ENCODE measurements at regions not wholly inside any gene's neighbourhood (a gene's known extent, or its start where the extent isn't known, plus 50 kb on each side); places are given as distances from the start of the nearest gene placed in this dataset.
"Not testable (repeated sequence)": the region's sequence is repeated elsewhere in the genome, so short reads cannot be mapped to it uniquely, and the experiment has no call there.

- no peak overlapping the region for H3K27ac ChIP-seq
- no peak overlapping the region for H3K4me3 ChIP-seq
- no peaks in the 10 kb centered on the region for H3K4me1 ChIP-seq (ENCODE audit: control insufficient read depth in 1 of 2, low read depth in 2 of 2)
- no peaks in the 10 kb centered on the region for H3K36me3 ChIP-seq
- H3K9me3 ChIP-seq: no peaks in the 10 kb centered on the region
- no peak for DNase-seq (ENCODE audit: low spot score)
- ATAC-seq (ENCODE audit: insufficient number of reproducible peaks, low FRiP score, low read depth): no peak
- TF ChIP-seq, protein P1, sequence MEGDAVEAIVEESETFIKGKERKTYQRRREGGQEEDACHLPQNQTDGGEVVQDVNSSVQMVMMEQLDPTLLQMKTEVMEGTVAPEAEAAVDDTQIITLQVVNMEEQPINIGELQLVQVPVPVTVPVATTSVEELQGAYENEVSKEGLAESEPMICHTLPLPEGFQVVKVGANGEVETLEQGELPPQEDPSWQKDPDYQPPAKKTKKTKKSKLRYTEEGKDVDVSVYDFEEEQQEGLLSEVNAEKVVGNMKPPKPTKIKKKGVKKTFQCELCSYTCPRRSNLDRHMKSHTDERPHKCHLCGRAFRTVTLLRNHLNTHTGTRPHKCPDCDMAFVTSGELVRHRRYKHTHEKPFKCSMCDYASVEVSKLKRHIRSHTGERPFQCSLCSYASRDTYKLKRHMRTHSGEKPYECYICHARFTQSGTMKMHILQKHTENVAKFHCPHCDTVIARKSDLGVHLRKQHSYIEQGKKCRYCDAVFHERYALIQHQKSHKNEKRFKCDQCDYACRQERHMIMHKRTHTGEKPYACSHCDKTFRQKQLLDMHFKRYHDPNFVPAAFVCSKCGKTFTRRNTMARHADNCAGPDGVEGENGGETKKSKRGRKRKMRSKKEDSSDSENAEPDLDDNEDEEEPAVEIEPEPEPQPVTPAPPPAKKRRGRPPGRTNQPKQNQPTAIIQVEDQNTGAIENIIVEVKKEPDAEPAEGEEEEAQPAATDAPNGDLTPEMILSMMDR (IDR thresholded peaks at IDR 0.05): no peak
- no peaks in the 10 kb centered on the region for H3K27me3 ChIP-seq (replicated peaks; ENCODE audit: insufficient read depth)
Observed at GRCh38 chr9:95689669-95690068, 172.9 kb upstream of the PTCH1 start.

DNA sequence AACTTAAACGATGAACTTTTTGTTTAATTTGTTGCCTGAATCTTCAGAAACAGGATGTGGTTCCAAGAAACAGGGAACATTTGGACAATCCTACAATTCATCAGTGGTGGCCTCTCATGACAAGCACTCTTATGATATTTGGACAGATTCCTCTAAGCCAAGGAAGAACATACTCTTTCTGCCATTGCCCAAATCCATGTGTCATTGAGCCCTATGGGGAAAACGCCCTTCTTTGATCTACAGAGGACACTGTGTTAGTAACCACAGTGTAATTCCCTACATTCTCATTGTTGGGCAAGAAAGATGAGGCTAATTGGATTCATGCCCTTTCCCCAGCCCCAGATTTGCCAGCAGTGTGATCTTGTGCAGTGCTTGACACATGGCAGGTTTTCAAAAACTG lies 167.7 kb upstream of the PTCH1 start:
- TF ChIP-seq, protein P1 (IDR thresholded peaks at IDR 0.05): no peak
- DNase-seq (ENCODE audit: low spot score) (no peak), ATAC-seq (ENCODE audit: insufficient number of reproducible peaks, low FRiP score, low read depth) (no peak)
- Histone ChIP-seq H3K27me3 (replicated peaks; ENCODE audit: insufficient read depth) (no peaks in the 10 kb centered on the region), H3K4me3 (no peak overlapping the region), H3K36me3 (no peaks in the 10 kb centered on the region), H3K9me3 (no peaks in the 10 kb centered on the region), H3K27ac (no peak overlapping the region), H3K4me1 (ENCODE audit: control insufficient read depth in 1 of 2, low read depth in 2 of 2) (no peaks in the 10 kb centered on the region)

DNA sequence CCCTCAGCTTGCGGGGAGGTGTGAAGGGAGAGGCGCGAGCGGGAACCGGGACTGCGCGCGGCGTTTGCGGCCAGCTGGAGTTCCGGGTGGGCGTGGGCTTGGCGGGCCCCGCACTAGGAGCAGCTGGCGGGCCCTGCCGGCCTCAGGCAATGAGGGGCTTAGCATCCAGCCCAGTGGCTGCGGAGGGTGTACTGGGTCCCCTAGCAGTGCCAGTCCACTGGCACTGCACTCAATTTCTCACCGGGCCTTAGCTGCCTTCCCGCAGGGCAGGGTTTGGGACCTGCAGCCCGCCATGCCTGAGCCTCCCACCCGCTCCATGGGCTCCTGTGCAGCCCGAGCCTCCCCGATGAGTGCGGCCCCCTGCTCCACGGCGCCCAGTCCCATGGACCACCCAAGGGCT lies 163.5 kb upstream of the PTCH1 start:
- peaks cover 0 to 11% of the 10 kb centered on the region in 2 donors for H3K4me1 ChIP-seq (ENCODE audit: control insufficient read depth in 1 of 2, low read depth in 2 of 2)
- not testable (repeated sequence) for H3K27ac ChIP-seq; H3K9me3 ChIP-seq; H3K27me3 ChIP-seq (replicated peaks; ENCODE audit: insufficient read depth); DNase-seq (ENCODE audit: low spot score); H3K4me3 ChIP-seq; ATAC-seq (ENCODE audit: insufficient number of reproducible peaks, low FRiP score, low read depth); H3K36me3 ChIP-seq

GRCh38 chr9:95679874-95680273 lies 163.1 kb upstream of the PTCH1 start:
- TF ChIP-seq, protein P1 (IDR thresholded peaks at IDR 0.05): no peak
- ATAC-seq (ENCODE audit: insufficient number of reproducible peaks, low FRiP score, low read depth): no peak
- H3K27me3 ChIP-seq (replicated peaks; ENCODE audit: insufficient read depth): no peaks in the 10 kb centered on the region
- H3K4me3 ChIP-seq: no peak overlapping the region
- no peaks in the 10 kb centered on the region for H3K9me3 ChIP-seq
- H3K27ac ChIP-seq: no peak overlapping the region
- DNase-seq (ENCODE audit: low spot score): no peak
- H3K36me3 ChIP-seq: no peaks in the 10 kb centered on the region
- H3K4me1 ChIP-seq (ENCODE audit: control insufficient read depth in 1 of 2, low read depth in 2 of 2): peaks cover 0 to 14% of the 10 kb centered on the region in 2 donors

- Histone ChIP-seq H3K27me3 (replicated peaks; ENCODE audit: insufficient read depth) (no peaks in the 10 kb centered on the region), H3K9me3 (no peaks in the 10 kb centered on the region), H3K4me1 (ENCODE audit: control insufficient read depth in 1 of 2, low read depth in 2 of 2) (peaks cover 0 to 21% of the 10 kb centered on the region in 2 donors), H3K4me3 (no peak overlapping the region), H3K27ac (no peak overlapping the region), H3K36me3 (no peaks in the 10 kb centered on the region)
- DNase-seq (ENCODE audit: low spot score) (no peak), ATAC-seq (ENCODE audit: insufficient number of reproducible peaks, low FRiP score, low read depth) (no peak)
- TF ChIP-seq, protein P1 (IDR thresholded peaks at IDR 0.05): no peak
Observed at GRCh38 chr9:95678759-95679158, 162.0 kb upstream of the PTCH1 start.

DNA sequence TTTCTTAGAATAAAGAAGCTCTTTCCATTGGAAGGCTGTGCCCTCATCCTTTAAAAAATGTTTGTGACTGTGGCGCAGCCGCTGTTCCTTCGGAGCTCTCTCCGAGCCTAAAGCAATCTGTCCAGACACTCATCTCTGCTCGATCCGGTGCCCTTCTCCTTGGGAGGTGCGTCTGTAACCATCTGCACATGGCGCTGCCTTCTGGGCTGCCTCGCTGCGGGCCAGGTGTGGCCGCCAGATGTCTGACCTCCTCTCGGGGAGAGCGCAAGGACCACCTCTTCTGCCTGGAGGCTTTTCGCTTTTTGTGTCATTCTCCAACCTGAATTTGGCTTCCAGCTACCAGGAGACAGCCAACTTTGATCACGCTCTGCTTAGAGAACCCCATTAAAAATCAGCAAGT lies 153.4 kb upstream of the PTCH1 start:
- no peak for ATAC-seq (ENCODE audit: insufficient number of reproducible peaks, low FRiP score, low read depth)
- Histone ChIP-seq H3K4me1 (ENCODE audit: control insufficient read depth in 1 of 2, low read depth in 2 of 2) (peaks cover 0 to 10% of the 10 kb centered on the region in 2 donors), H3K27me3 (replicated peaks; ENCODE audit: insufficient read depth) (no peaks in the 10 kb centered on the region), H3K27ac (no peak overlapping the region), H3K9me3 (no peaks in the 10 kb centered on the region), H3K36me3 (no peaks in the 10 kb centered on the region), H3K4me3 (no peak overlapping the region)
- TF ChIP-seq, protein P1 (IDR thresholded peaks at IDR 0.05): no peak
- DNase-seq (ENCODE audit: low spot score): no peak

Data from thoracic aorta (tissue), 2 donors.